ENCODE measurements at regions not wholly inside any gene's neighbourhood (a gene's known extent, or its start where the extent isn't known, plus 50 kb on each side); places are given as distances from the start of the nearest gene placed in this dataset.
"Not testable (repeated sequence)": the region's sequence is repeated elsewhere in the genome, so short reads cannot be mapped to it uniquely, and the experiment has no call there.

DNA sequence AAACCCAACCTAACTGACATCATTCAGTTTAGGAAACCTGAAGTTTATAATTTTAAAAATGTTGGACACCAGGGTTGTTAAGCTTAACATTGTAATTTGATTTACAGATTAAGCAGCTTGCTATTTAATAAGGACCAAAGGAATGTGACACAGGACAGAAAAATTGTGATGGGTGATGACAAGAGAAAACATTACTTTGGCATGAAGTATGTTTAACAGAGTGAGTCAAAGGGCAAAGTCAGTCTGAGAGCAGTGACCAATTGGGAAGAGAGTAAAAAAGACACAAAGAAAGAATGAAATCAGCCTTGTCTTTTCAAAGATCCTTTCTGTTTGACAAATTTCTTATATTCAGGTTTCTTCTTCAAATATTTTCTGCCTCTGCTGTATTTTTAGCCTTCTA is 1301.6 kb downstream of the SI start:
- DNase-seq, result no peak

- DNase-seq, result no peak
Measured at GRCh38 chr3:163773136-163773535, 1305.2 kb downstream of the SI start.

DNA sequence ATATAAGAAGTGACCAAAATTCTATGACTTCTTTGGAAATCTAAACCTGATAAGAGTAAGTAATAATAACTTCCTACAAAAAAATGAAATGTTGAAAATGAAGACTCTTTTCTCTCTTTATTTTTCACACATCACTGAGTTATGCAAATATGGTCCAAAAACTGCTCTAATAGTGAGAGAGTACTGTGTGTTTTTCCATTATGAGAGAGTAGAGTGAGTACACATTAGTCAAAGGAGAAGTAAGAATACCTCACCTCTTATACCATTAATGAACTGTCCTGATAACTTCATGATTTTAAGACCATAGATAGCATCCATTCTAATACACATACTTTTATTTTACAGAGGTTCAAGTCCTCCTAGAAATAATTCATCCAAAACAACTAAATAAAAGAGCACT is 1310.2 kb downstream of the SI start:
- DNase-seq, result no peak

- DNase-seq, result no peak
Measured at GRCh38 chr3:163766112-163766511, 1312.2 kb downstream of the SI start.

GRCh38 chr3:163753033-163753432 is 1325.3 kb downstream of the SI start:
- no peak for DNase-seq

- no peak for DNase-seq
Measured at GRCh38 chr3:163745204-163745603, 1333.1 kb downstream of the SI start.

DNA sequence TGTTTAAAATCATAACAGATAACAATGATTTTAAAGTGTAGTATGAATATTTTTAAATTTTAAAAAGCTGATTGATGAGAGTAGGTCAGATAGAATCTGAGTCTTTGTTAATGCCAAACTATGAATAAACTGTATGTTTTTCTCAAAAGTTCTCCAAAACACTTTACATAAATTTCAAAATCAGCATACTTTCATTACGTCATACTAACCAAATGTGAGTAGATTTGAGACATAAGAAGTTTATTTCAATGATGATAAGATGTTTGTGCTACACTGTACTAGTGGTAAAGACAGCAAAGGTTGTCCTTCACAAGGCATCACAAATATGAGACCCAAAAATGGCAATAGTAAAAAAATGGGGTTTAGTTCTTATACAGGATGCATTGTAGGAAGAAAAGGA is 1342.9 kb downstream of the SI start:
- no peak for DNase-seq

GRCh38 chr3:163730684-163731083 is 1347.6 kb downstream of the SI start:
- no peak for DNase-seq

- no peak for DNase-seq
Measured at GRCh38 chr3:163726125-163726524, 1352.2 kb downstream of the SI start.

- DNase-seq, result no peak
Measured at GRCh38 chr3:163722405-163722804, 1355.9 kb downstream of the SI start.

DNA sequence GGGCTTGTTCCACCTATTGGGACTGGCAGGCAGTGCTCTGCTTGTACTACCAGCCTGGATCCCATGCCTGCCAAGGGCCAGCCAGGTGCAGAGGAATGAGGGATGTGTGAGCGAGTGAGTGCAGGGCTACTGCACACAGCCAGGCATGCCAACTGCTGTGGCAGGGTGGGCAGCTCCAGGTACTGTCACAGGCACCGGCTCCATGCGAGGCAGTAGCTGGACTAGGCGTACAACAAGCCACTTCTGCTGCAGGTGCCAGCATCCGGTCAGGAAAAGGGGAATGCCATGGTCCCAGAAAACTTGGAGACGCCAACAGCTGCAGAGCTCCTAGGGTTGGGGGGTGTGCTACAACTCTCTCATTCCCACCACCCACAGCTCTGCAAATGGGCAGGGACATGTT is 1356.7 kb downstream of the SI start:
- DNase-seq, result no peak

DNA sequence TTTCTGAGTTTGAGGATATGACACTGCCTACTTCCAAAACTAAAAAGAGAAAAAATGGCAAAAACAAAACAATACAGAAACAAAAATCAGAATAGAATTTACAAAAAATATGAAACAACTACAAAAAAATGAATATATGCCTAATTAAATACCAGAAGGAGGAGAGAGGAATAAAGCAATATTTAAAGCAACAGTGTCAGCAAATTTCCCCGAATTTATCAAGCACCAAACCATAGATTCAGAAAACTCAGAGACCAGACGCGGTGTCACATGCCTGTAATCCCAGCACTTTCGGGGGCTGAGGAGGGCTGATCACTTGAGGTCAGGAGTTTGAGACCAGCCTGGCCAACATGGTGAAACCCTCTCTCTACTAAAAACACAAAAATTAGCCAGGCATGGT is 1360.9 kb downstream of the SI start:
- no peak for DNase-seq

GRCh38 chr3:163708428-163708827 is 1369.9 kb downstream of the SI start:
- DNase-seq, result no peak

GRCh38 chr3:163707659-163708058 is 1370.6 kb downstream of the SI start:
- no peak for DNase-seq

- not testable (repeated sequence) for DNase-seq
Measured at GRCh38 chr3:163698221-163698620, 1380.1 kb downstream of the SI start.

DNA sequence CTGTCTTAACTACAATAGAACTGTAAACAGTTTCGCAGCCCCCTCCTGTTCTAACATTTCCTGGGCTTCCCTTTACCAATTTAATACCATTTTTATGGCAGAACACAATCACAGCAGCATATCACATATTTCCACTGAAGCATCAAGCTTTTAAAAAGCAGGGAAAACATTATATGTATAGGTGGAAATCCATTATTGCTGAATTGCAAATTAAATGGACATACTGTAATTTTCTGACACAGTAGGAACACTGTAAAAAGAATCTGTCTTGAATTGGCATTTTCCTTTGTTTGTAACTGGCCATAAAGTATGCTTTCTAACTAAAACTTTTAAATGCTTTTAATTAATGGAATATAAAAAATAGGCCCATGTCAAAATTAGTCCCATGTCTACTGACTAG is 1385.8 kb downstream of the SI start:
- DNase-seq, result no peak

GRCh38 chr3:163684651-163685050 is 1393.6 kb downstream of the SI start:
- no peak for DNase-seq

GRCh38 chr3:163672954-163673353 is 1405.3 kb downstream of the SI start:
- DNase-seq, result no peak

GRCh38 chr3:163671201-163671600 is 1407.1 kb downstream of the SI start:
- DNase-seq, result no peak

- DNase-seq, result no peak
Measured at GRCh38 chr3:163664466-163664865, 1413.8 kb downstream of the SI start.

DNA sequence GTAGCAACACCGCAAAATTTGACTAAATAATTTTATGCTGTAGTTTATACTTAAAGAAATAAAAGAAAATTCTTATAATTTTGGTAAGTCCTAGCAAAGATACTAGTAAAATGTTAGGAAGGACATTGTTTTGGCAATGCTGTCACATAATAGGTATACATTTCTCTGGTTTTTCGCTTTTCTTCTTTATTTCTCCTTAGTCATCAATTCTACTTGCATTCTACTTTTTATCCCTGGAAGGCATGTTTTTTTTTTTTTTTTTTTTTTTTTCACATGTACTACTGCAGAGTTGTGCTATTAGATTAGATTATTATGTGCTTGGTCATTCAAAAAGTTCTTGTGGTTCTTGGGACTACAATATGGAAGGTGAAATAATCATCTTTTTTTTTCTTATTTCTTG is 1421.2 kb downstream of the SI start:
- DNase-seq, result no peak

- no peak for DNase-seq
Measured at GRCh38 chr3:163655021-163655420, 1423.3 kb downstream of the SI start.

DNA sequence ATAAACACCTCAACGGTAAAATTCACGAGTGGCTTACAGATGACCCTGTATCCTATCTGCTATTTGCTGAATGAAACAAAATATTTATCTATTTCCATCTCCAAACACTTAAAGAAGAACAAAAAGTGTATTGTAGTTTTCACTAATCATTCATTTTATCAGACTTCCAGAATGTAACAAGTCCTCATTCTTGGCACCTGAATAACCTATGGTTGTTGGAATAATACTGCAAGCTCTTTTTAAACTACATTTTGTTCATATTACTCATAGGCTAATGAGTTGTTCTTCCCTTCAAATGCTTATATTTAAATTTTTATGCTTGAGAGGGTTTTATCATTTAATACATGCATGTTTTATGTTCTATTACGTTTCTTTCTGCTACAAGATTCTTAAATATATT is 1434.1 kb downstream of the SI start:
- DNase-seq, result no peak

DNA sequence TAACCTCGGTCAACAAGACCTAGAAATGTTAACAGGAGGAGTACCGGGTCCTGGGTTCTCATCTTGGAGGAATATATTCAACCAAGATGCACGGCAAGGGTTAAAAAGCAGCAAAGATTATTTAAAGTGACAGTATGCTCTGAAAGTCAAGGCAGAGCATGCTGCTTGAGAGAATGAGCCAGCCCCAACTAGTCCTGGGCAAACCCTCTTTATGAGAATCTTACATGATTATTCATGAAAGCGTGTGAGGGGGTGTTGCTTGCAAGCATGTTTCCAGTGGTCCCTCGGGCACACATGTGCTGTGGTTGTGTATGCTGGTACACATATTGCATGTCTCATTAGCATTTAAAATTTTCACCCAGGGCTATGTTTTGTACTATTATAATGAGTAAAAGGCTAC is 1445.6 kb downstream of the SI start:
- no peak for DNase-seq

- no peak for DNase-seq
Measured at GRCh38 chr3:163626753-163627152, 1451.5 kb downstream of the SI start.

DNA sequence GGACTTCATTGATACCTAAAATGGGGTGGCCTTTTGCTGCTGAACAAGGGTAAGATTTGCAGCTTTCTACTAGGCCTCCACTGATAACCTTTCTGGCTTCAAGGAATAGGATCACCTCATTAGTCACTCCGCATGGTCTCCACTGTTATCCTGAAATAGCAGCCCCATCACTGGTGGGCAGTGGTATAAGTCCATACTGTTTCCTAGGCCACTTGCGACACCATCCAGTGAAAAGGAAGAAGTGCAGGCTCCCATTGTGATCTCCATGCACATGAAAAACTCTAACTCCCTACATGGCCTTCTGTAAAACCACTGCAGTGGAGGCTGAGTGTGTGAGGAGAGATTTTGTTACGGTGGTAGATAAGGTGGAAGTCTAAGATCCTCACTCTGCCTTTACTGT is 1455.9 kb downstream of the SI start:
- no peak for DNase-seq

Measured in T-helper 2 cell (primary cell).